Esophagus (tissue), 2 donors: ENCODE measurements at regions not wholly inside any gene's neighbourhood (a gene's known extent, or its start where the extent isn't known, plus 50 kb on each side); places are given as distances from the start of the nearest gene placed in this dataset.

Source experiments
- H3K27ac ChIP-seq, 2 donors: one replicate each; pipeline ENCODE4 v1.5.1; 2013; ENCODE audit warnings: low read depth in 2 of 2, mild to moderate bottlenecking in 2 of 2, inconsistent platforms in 1 of 2, low read length in 1 of 2, moderate library complexity in 1 of 2
- H3K27me3 ChIP-seq, 2 donors: one replicate each; pipeline ENCODE4 v1.6.1; 2013; ENCODE audit warnings: low read length in 2 of 2, control low read depth in 1 of 2, mild to moderate bottlenecking in 1 of 2; ENCODE audit not compliant: insufficient read depth in 2 of 2, control insufficient read depth in 1 of 2
- H3K36me3 ChIP-seq, 2 donors: one replicate each; pipeline ENCODE4 v1.6.1; 2013; ENCODE audit warnings: low read length in 1 of 2; ENCODE audit not compliant: control insufficient read depth in 2 of 2, insufficient read depth in 2 of 2
- H3K4me1 ChIP-seq, 2 donors: one replicate each; pipeline ENCODE4 v1.6.1; 2013; ENCODE audit warnings: low read length in 1 of 2; ENCODE audit not compliant: control insufficient read depth in 2 of 2, insufficient read depth in 2 of 2
- H3K4me3 ChIP-seq, 2 donors: one replicate each; pipeline ENCODE4 v1.5.1; 2013; ENCODE audit warnings: low read length in 2 of 2, mild to moderate bottlenecking in 2 of 2, low read depth in 1 of 2, moderate library complexity in 1 of 2
- H3K9me3 ChIP-seq, 2 donors: one replicate each; pipeline ENCODE4 v1.6.1; 2013; ENCODE audit warnings: mild to moderate bottlenecking in 2 of 2, low read depth in 1 of 2, low read length in 1 of 2, moderate library complexity in 1 of 2; ENCODE audit not compliant: control insufficient read depth in 2 of 2, insufficient read depth in 1 of 2
- WGBS, 2 donors: extraction: QIAGEN DNeasy Blood & Tissue Kit; methylation state at CpG; one replicate each; pipeline ENCODE4 v1.1.7; 2013; 5-methylcytosine and 5-hydroxymethylcytosine counted together
- donor health status: healthy with polysubstance abuse.
- donor health status: Bipolar disorder and iron deficiency.

DNA sequence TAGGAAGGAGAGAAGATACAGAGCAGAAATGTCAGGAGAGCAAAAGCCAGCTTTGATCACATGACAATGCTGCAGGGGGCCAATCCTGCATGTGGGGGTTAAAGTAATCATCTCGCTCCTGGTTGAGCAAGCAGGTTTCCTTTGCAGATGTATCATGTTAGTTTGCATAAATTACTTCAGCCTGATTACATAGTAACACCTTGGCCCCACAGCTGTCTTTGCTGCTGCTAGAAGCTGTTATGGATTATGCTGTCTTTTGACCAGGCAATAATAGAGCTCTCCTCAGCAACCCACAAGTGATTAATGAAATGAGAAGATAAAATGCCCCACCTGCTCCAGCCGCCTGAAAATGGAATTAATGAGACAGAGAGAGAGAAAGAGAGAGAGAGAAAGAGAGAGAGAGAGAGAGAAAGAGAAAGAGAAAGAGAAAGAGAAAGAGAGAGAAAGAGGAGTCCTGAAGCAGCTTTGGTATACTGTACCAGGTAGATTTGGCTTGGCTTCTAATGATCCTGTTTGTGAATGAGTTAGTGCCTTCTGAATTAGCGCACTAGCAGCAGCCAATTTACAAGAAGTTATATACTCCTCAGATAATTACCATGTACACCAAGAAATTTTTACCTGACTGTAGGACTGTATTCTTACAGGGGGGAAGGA lies 174.3 kb upstream of the RORB start:
- Histone ChIP-seq H3K36me3 (no peaks in the 10 kb centered on the region), H3K4me1 (no peaks in the 10 kb centered on the region), H3K9me3 (no peaks in the 10 kb centered on the region), H3K27ac (no peak overlapping the region), H3K27me3 (no peaks in the 10 kb centered on the region), H3K4me3 (no peak overlapping the region)
- WGBS, 2 donors: 47% methylated on average over 3 of the region's 3 CpGs

DNA sequence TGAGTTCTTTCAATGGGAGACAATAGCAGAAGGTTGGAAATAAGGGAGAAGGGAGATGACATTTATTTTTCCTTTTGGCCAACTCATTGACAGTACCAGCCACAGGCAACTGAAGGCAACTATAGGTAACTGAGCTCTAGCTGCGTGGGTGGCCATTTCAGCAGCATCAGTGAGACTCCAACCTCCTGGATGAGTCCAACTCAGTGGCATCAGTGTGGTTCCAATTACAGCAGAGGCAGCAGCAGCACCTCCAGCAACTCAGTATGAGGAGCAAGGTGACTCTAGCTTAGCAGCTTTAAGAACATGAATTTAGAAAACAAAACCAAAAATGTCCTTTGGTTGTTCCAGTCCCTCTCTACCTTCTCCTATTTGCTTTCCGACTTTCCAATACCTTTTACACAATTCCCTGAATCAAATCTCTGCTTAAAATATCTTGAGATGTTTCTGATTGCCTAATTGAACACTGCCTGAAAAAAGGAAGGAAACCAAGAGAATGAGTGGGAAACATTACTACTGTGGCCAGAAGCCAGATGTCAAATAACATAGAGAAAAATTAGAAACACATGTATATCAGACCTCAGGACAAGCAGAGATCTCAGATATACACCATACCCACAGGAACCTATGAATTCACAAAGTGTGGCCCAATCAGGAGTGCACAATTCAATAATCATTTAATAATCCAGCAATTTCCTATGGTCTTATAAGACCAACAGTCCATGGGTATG lies 166.5 kb upstream of the RORB start:
- Histone ChIP-seq H3K27me3 (no peaks in the 10 kb centered on the region), H3K27ac (no peak overlapping the region), H3K36me3 (no peaks in the 10 kb centered on the region), H3K4me1 (no peaks in the 10 kb centered on the region), H3K4me3 (no peak overlapping the region), H3K9me3 (no peaks in the 10 kb centered on the region)
- WGBS, 2 donors: 75 to 87% methylated on average over 2 of the region's 2 CpGs

DNA sequence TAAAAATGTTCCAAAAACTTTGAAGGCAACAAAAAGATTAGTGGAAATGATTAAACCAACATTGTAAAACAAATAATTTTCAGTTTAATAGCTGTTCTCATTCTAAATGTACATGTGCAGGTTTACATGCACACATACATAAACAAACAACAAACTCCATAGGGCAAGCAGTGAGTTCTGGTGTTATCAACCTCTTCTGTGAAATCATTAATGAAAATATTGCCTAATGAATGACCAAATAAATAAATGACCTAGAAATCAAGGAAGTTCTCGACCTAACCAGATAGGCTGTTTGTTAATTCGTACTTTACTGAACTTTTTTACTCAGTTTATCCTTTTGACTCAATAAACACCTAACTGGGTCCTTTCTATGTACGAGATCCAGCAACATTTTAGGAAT lies 165.5 kb upstream of the RORB start:
- no peaks in the 10 kb centered on the region for H3K36me3 ChIP-seq
- no peak overlapping the region for H3K4me3 ChIP-seq
- WGBS, 2 donors: 66 to 72% methylated on average over 3 of the region's 3 CpGs
- H3K27me3 ChIP-seq: no peaks in the 10 kb centered on the region
- H3K27ac ChIP-seq: no peak overlapping the region
- H3K9me3 ChIP-seq: no peaks in the 10 kb centered on the region
- no peaks in the 10 kb centered on the region for H3K4me1 ChIP-seq

DNA sequence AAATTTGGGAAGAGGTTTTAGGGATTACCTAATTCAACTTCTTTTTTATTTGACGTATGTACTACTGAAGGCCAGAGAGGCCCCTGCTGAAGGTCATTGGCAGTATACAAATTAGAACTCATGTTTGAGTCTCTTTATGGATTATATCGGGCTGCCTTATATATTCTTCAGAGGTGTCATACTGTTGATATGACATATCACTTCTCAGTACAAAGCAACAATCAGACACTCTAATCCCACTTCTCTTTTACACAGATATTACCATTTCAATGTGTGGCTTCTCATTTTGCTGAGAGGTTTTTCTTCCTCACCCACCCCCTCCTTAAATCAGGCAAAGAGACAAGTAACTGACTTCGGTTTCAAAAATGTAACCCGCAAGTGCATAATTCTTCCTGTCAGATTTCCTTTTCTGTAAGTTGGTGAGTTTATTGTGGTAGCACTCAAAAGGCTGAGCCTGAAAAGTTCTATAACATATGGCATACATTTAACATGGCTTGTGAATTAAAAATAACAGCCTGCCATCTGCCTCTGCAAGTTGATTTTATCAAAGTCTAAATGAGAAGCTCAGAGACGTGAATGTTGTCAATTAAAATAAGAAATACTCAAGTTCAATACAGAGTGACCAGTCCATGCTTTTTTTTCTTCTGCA lies 163.6 kb upstream of the RORB start:
- no peaks in the 10 kb centered on the region for H3K27me3 ChIP-seq
- H3K36me3 ChIP-seq: no peaks in the 10 kb centered on the region
- H3K27ac ChIP-seq: no peak overlapping the region
- no peaks in the 10 kb centered on the region for H3K4me1 ChIP-seq
- no peaks in the 10 kb centered on the region for H3K9me3 ChIP-seq
- 56 to 62% methylated on average over 5 of the region's 5 CpGs for WGBS, 2 donors
- no peak overlapping the region for H3K4me3 ChIP-seq

DNA sequence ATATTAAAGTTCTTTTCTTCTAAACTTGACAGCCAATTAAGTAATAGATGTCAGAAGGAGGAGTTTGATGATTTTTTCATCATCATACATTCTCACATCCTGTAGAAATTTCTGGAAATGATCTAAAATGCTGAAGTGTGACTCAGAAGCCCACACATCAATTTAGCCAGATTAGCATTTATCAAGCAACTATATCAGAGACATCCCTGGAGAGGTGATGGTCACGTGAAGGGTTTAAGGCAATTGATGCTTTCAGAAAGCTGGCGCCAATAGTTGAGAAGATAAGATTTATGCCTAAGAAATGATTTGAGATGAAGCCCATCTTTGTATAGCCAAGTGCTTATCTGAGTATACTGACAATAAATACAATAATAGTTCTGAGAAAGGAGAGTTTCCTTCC lies 162.9 kb upstream of the RORB start:
- Histone ChIP-seq H3K27ac (no peak overlapping the region), H3K4me3 (no peak overlapping the region), H3K36me3 (no peaks in the 10 kb centered on the region), H3K4me1 (no peaks in the 10 kb centered on the region), H3K27me3 (no peaks in the 10 kb centered on the region), H3K9me3 (no peaks in the 10 kb centered on the region)
- WGBS, 2 donors: 82 to 86% methylated on average over 2 of the region's 2 CpGs

DNA sequence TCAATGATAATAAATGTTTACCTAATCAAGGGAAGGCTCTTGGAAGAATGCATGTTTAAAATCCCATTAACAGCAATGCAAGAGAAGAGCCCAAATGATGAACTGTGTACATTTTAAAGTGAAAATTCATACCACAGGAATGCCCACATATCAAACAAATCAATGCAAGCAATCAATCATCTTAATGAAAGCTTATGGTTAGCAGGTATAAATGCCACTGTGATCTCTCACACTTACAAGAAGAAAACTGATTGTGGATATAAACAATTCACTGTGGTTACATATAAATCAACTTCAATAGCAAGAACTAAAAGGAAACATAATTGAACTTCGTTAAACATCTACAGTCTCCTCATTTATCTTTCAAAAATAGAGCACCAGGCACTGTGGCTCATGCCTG lies 161.0 kb upstream of the RORB start:
- Histone ChIP-seq H3K36me3 (no peaks in the 10 kb centered on the region), H3K27me3 (no peaks in the 10 kb centered on the region), H3K27ac (no peak overlapping the region), H3K9me3 (no peaks in the 10 kb centered on the region), H3K4me1 (no peaks in the 10 kb centered on the region), H3K4me3 (no peak overlapping the region)
- 24 to 27% methylated on average over 1 of the region's 1 CpG for WGBS, 2 donors

DNA sequence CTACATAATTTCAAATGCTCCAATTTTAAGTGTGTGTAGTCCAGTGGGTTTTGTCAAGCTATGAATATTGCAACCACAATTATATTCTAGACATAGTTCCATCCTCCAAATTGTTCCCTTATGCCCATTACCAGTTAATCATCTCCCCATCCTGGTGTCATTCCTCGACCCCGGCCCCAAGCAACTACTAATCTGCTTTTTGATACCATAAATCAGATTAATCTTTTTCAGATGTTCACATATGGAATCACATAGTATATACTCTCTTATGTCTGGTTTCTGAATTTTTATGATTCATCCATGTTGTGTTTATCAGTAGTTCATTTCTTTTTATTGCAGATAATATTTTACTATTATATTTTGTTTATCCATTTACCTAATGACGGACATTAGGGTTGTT lies 148.4 kb upstream of the RORB start:
- no peaks in the 10 kb centered on the region for H3K36me3 ChIP-seq
- H3K27ac ChIP-seq: no peak overlapping the region
- no peaks in the 10 kb centered on the region for H3K4me1 ChIP-seq
- 81 to 83% methylated on average over 3 of the region's 3 CpGs for WGBS, 2 donors
- no peak overlapping the region for H3K4me3 ChIP-seq
- H3K27me3 ChIP-seq: peaks cover 0 to 2% of the 10 kb centered on the region in 2 donors
- H3K9me3 ChIP-seq: no peaks in the 10 kb centered on the region

DNA sequence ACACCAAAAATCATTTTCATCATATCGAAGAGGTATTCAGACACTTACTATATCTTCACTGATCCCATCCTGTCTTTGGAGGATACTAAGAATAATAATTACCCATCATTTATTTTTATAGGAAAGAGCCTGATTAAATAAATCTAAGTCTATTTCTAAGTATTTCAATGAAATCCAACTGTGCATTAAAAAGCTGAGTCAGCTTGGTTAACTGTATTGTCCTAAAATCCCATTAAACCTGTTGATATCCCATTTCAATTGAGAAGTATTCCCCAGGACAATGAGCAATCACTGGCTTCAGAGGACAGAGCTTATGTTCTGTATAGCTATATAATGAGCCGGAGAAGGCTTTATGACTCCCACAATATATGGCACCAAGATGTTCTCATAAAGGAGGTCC lies 142.0 kb upstream of the RORB start:
- peaks cover 0 to 2% of the 10 kb centered on the region in 2 donors for H3K27me3 ChIP-seq
- no peaks in the 10 kb centered on the region for H3K36me3 ChIP-seq
- no peaks in the 10 kb centered on the region for H3K4me1 ChIP-seq
- 88% methylated on average over 2 of the region's 2 CpGs for WGBS, 2 donors
- H3K4me3 ChIP-seq: no peak overlapping the region
- H3K9me3 ChIP-seq: no peaks in the 10 kb centered on the region
- no peak overlapping the region for H3K27ac ChIP-seq

DNA sequence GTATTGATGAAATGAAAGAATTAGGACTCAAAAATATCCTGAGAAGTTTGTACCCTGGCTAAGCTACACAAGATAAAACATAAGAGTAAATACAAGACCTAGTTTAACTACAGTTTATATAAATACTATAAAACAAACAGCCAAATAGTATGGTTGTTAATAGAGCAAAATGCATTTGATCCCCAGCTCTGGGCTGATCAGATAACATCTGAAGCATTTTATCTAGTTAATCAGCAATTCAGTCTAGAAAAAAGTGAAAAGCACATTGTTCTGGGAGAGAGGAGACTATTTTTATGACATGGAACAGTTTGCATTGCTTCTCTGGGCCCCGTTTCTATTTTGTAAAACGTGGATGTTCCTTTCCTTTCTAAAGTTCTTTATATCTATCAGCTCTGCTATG lies 139.6 kb upstream of the RORB start:
- 48 to 50% methylated on average over 2 of the region's 2 CpGs for WGBS, 2 donors

More for the DNA sequence above, 139.6 kb upstream of the RORB start:
- H3K4me3 ChIP-seq: no peak overlapping the region
- H3K27ac ChIP-seq: no peak overlapping the region
- peaks cover 0 to 2% of the 10 kb centered on the region in 2 donors for H3K27me3 ChIP-seq
- H3K4me1 ChIP-seq: no peaks in the 10 kb centered on the region
- H3K36me3 ChIP-seq: no peaks in the 10 kb centered on the region
- no peaks in the 10 kb centered on the region for H3K9me3 ChIP-seq
